ENCODE measurements at regions not wholly inside any gene's neighbourhood (a gene's known extent, or its start where the extent isn't known, plus 50 kb on each side); places are given as distances from the start of the nearest gene placed in this dataset.

DNA sequence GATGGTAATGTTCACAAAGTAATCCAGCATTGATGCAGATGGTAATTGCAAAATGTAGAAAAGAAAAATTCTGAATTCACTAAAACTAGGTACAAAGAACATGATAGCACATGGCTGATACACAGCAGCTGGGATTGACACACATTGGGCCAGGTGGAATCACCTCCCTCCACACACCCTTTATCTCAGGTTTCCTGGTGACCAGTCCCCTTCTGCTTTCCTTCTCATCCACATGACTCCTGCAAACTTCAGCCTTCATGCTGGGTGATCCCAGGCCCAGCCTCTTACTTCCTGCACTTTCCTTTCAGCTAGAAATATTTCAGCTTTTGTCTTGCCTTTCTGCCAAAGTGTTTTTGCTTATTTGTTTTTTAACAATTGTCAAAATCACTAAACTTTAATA is 246.9 kb downstream of the LNPK start:
- TF ChIP-seq POLR2A (IDR thresholded peaks at IDR 0.05; ENCODE audit: low read length) (no peak), GATA1 (IDR thresholded peaks at IDR 0.05; ENCODE audit: low read depth, low read length) (no peak)
